ENCODE measurements at regions not wholly inside any gene's neighbourhood (a gene's known extent, or its start where the extent isn't known, plus 50 kb on each side); places are given as distances from the start of the nearest gene placed in this dataset.

- no peak for TF ChIP-seq POLR2A (IDR thresholded peaks at IDR 0.05)
- TF ChIP-seq, protein P1, sequence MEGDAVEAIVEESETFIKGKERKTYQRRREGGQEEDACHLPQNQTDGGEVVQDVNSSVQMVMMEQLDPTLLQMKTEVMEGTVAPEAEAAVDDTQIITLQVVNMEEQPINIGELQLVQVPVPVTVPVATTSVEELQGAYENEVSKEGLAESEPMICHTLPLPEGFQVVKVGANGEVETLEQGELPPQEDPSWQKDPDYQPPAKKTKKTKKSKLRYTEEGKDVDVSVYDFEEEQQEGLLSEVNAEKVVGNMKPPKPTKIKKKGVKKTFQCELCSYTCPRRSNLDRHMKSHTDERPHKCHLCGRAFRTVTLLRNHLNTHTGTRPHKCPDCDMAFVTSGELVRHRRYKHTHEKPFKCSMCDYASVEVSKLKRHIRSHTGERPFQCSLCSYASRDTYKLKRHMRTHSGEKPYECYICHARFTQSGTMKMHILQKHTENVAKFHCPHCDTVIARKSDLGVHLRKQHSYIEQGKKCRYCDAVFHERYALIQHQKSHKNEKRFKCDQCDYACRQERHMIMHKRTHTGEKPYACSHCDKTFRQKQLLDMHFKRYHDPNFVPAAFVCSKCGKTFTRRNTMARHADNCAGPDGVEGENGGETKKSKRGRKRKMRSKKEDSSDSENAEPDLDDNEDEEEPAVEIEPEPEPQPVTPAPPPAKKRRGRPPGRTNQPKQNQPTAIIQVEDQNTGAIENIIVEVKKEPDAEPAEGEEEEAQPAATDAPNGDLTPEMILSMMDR (IDR thresholded peaks at IDR 0.05) = no peak
Measured at GRCh38 chr5:20145240-20145639, 157.2 kb upstream of the CDH18 start.
